Putamen (tissue), 1 donor: ENCODE measurements at regions not wholly inside any gene's neighbourhood (a gene's known extent, or its start where the extent isn't known, plus 50 kb on each side); places are given as distances from the start of the nearest gene placed in this dataset.
"Not testable (repeated sequence)": the region's sequence is repeated elsewhere in the genome, so short reads cannot be mapped to it uniquely, and the experiment has no call there.

Experiments used
- DNase-seq: peaks from one replicate; pipeline ENCODE4 v3.0.0-alpha.2; 2016; ENCODE audit warnings: low spot score

DNA sequence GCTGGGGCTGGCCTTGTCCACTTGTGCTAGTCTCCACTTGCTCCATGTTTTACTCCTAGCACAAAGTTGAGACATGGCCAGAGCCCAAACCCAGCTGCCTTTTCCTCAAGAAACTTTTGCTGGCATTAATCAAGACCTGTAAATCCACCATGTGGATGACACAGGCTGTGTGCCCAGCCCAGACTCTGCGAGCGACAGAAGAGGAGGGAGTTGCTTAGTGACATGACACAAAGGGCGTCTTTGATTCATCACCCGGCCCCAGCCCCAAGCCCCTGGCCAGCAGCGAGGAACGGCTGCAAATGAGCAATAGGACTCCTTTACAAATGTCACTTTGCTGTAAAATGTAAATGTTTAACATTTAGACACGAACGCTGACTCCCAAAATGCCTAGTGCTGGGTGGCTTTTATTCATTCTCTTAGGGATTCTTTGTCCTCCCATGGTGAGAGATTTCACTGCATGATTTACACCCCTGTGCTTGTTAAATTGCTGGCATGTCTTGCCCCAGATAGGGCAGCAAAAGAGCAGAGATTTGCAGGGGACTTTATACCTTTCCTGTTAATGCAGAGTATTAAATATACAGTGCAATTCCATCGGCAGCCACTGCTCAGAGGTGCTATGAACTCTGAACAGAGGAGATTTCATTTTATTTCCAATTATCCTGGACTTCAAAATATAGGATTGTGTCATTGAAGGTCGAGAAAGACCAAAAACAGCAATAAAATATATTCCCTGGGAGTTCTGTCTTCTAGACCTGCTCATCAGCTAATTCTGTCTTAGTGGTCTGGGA is 263.6 kb upstream of the NCAM1 start:
- peak; percentile 89 for DNase-seq

DNA sequence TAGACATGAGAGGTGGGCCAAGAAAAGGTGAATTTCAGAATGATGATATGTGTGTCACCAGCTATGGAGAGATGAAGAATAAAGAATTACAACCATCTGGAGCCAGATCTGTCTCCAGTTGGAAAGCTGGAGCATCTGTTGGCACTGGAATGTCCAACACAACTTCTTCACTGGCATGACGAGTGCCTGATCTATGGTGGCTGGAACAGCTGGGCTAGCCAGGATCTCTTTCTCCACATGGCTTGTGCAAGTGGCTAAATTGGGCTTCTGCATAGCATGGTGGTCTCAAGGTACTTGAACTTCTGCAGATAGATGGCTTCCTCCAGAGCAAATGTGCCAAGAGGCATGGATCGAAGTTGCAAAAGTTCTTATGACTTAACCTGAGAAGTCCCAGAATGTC is 256.1 kb upstream of the NCAM1 start:
- DNase-seq = no peak

DNA sequence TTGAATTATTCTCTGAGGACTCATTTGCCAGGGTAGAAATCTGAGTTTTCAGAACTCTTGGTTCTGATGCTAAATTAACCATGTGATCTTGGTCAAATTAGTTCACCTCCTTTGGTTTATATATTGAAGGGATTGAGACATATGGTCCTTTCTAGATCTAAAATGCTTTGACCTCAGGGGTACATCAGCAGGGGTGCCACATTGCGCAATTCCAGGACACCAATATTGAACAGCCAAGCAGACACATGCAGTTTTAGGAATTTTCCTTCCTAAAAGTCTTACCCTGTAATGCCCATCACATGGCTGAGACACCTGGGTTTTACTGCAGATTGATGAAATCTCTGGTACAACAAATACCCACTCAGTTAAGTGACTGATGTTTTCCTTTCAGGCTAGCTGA is 254.4 kb upstream of the NCAM1 start:
- DNase-seq = no peak

DNA sequence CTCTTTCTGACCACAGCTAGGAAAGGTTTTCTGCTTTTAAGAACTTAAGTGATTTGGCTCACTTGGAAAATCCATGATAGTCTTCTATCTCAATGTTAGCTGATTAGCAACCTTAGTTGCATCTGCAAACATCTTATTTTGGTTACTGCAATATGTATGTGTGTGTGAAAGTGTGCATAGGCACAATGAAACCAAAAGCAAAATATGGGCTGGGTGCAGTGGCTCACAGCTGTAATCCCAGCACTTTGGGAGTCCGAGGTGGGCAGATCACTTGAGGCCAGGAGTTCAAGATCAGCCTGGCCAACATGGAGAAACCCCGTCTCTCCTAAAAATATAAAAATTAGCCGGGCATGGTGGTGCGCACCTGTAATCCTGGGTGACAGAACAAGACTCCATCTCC is 246.9 kb upstream of the NCAM1 start:
- DNase-seq = not testable (repeated sequence)

DNA sequence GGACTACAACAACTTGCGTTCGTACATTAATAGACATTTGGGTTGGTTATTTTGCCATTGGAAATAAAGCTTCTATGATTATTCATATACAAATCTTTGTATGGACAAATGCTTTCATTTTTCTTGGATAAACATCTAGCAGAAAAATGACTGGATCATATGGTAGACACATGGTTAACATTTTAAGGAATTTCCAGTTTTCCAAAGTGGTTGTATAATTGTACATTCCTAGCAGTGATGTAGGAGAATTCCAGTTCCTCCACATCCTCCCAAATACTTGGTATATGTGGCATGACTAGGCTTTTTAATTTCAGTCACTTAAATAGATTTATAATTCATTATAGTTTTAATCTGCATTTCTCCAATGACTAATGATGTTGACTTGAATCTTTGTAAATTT is 246.2 kb upstream of the NCAM1 start:
- DNase-seq = no peak

DNA sequence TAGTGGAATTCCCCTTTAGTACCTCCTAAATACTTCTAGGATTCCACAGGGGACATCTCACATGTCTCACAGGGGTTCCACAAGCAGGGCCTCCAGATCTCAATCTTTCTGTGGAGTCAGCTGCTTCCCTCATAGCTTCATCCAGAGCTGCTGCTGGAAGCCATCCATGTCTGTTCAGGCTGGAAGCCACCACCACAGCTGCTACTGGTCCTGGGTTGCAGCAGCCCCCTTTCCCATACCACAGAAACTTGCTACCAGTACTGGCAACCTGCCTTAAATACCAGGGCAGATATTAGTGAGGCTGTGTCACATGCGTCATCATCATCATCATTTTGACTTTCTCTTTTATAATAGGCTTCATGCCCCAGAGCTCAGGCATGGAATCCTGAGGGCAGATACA is 242.7 kb upstream of the NCAM1 start:
- no peak for DNase-seq

DNA sequence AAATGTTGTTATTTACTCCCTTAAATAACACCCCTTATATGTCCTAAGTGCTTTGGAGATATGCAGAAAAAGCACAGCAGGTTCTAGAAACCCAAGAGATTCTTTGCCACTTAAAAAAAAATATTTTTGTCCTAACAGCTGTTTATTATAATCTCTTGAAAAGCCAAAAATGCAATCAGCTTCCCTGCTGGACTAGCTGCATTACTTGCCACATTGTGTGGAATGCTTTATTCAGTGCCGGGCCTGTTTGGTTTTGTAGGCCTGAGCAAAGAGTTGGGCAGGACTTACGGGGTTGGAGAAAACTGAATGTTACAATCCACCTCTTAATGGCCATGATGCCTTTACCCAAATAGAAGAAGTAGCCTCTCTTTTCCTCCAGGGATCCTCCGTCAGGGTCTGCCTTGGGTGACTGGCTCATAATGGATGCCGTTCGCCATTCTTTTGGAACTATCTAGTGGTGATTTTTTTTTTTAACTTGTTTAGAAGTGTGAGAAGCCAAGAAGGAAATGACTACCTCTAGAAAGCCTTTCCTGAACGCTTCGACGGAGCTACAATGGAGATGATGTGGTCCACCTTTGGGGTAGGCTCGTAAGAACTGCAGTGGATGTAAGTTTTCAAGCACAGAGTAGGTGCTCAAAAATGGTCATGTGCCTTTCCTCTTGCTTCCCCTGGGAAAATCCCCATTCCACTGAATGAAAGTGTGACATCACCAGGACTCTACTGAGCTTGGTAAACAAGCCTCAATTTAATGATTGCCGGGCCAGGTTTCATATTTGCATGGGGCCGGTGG is 241.3 kb upstream of the NCAM1 start:
- DNase-seq = no peak

DNA sequence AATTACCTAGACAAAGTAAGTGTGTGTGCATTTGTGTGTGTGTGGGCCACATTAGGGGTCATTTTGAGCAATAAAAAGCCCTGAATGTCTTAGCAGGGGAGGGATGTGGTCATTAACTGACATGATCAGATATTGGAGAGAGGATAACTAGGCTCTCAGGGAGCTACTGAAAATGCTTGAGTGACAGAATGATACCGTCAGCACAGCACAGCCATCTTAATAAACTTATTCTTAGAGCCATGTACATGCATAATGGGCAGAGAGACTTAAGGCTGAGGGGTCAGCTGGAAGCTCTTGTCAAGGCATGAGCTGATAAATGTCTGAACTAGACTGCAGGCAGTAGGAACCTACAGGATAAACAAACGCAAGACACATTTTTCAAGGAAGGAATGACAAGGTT is 239.1 kb upstream of the NCAM1 start:
- no peak for DNase-seq

DNA sequence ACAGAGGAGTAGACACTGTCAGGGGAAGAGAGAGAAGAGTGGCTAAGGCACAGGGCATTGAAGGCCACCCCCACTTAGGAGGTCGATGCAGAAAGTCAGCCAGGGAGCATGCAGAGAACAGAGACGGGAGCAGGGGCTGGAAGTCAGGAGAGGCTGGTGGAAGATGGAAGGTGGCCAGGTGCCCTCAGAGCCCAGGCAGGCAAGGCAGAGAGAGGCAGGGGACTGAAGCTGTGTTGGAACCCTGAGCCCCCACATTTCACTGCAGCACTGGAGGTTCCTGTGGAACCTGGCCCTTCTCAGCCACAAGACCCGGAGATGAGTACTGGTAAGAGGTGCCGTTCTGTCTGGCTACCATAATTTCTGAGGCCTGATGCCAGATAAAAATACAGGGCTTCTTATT is 238.3 kb upstream of the NCAM1 start:
- no peak for DNase-seq

DNA sequence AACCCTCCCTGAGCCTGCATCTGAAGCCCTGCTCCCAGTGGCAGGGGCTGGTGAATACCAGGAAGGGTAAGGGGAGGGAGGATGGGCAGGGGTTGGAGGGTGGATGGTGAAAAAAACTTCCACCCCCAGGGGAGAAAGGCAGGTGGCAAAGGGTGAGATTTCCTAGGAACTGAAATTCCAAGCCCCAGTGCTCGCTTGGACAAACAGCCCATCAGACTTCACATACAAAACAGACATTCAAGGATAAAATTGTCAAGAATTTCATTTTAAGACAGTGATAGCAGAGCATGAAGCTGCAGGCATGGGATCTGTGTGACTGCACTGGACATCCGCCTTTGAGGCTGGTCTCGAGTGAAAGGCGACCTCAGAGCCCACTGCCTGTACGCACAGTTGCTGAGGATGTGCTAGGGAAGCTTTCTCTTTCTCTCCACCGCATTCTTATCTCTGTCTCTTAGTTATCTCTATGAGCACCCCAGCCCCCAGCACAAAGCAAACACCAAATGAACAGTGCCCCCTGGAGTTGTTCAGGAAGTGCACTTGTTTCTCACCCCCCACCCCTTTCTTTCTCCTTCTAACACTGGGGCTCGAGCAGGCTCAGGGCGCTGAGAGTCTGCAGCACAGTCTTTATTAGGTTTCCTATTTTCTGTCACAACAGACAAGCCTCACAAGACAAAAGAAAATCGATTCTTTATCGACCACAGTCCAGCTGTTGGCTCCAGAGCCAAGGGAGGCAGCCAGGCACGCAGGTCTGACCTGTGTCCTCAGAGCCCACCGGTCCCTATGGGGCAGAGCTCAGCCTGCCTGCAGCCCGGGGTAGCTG is 237.3 kb upstream of the NCAM1 start:
- no peak for DNase-seq

DNA sequence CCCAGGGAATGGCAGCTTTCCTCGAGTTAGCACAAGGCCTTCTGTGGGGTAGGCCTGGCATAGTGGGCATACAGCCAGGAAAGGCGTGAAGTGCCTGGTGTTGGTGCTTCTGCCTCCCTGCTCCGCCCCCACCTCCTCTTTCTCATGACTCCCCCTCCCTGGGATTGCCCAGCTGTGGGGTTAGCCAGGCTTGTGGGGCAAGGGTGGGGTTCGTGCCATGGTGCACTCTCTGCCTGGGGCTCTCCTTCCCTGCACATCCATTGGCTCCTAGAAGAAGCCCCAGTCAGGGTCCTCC is 236.8 kb upstream of the NCAM1 start:
- no peak for DNase-seq

DNA sequence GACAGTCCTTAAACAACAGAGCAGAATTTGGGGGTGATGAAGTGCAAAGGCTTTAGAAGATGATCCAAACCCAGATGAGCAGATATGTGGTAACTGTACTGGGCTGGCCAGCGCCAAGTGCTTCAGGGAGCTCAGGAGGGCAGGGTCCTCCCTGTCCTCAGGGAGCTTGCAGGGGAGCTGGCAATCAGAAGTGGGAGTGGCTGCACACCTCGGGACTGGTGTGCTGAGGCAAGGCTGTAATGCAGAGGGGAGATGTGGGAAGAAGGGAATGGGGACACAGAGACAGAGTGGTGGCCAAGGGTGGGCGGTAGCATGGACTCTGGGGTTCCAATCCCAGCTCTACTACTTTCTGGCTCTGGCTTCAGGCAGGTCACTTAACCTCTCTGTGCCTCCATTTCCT is 235.6 kb upstream of the NCAM1 start:
- no peak for DNase-seq

DNA sequence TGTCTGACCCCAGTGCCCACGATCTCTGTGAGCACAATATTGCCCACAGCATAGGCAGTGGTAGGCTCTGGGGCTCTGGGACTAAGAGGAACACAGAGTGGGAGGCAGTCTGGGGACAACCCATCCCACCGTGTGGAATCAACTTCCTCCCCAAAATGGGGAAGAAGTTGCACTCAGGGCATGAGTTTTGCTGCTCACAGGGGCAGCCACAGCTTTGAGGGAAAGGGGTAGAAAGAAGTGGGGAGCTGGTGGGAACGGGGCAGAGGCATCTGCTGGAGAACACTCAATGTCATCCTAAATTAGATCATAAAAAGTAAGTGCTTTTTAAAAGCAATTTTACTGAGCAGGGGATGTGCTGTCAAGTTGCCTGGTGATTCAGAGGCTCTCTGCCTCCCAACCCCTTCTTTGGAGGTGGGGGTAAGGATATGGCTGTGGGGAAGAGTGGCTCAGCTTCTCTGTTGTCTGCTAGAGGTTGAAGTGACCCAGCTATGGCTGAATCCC is 233.8 kb upstream of the NCAM1 start:
- DNase-seq = no peak

DNA sequence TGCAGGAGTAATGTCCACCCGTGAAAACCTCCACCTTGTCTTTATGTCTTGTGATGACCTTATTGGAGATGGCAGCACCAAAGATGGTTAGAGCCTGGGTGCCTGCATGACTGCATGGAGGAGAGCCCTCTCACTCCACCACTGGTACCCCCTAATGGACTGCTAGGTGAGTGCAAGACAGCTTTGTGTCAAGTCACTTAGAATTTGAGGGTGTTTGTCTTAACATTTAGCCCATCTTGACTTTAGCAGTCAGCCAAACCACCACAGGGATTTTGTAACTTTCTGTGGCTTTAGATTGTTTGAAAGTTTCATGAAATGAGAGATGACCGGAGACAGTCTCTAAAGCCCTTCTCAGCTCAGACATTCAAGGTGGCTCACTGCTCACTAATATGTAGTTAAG is 232.9 kb upstream of the NCAM1 start:
- DNase-seq = no peak

DNA sequence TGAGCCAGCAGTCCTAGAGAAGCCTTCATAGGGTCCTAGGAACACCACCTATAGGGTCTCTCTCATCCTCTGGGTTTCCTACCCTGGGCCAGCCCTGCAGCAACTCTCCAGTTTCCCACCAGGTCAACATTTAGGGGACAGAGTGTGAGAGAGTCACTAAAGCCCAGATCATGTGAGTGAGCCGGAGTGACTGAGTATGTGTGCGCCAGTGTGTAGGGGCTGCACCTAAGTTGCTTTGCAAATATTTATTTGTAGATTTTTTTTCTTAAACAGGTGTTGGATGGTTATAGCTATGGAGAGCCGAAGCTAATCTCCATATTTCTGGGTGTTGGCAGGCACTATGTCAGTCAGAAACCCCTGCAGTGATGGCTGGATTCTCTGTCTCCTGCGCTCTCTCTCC is 232.5 kb upstream of the NCAM1 start:
- DNase-seq = no peak

DNA sequence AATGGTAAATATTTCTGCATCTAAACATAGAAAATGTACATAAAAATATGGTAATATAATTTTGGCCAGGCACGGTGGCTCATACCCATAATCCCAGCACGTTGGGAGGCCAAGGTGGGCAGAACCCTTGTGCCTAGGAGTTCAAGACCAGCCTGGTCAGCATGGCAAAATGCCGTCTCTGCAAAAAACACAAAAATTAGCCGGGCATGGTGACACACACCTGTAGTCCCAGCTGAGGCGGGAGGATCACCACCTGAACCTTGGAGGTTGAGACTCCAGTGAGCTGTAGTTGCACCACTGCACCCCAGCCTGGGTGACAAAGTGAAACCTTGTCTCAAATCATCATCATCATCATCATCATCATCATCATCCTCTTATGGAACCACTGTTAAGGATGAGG is 230.6 kb upstream of the NCAM1 start:
- no peak for DNase-seq

DNA sequence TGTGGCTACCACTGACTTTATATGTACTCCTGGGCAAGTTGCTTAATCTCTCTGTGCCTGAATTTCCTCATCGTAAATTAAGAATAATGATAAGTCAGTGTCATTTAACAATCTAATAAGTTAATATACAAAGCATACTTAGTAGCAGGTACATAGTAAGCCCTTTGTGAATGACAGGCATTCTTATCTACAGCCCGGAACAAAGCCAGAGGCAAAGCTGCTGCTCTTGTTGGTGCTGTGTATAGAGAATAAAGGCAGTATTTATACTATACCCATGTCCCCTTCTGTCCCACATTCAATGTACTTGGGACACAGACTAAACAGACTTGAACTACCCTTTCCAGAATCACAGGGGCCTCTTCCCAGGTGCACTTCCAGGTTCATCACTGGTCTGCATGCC is 229.7 kb upstream of the NCAM1 start:
- no peak for DNase-seq

DNA sequence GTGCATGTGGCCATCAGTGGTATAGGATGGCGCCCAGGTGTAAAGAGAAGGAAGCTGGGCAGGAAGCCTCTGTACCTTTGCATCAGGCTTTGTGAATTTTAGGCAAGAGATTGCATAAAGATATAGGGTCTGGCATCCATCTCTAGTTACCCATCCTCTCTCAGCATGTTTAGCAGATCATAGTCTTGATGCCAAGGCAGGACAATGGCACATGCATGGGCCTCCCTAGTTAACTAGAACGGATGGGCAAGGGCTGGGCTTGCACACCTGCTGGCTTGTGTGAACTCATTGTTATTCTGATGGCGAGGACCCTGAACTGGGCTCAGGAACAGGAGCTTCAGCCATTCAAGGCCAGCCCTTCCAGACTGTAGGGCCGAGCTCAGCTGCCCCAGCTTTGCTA is 229.2 kb upstream of the NCAM1 start:
- no peak for DNase-seq

DNA sequence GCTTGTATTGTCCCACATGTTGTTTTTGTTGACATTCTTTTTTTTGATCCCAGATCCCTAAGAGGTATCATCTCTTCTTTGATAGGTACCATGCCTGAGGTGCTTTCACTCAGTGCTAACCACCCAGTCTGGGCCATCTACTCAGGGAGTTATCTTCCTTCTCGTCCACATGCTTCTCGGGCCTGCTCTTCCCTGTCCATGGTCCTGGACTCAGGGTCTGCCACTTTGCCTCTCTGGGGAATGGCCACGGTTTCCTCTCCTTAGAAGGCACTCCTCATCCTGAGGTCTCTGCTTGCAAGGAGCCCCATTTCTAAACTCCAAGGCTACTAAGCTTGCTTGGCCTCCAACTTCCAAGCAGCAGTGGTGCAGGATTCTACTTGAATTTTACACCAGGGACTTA is 227.0 kb upstream of the NCAM1 start:
- no peak for DNase-seq

DNA sequence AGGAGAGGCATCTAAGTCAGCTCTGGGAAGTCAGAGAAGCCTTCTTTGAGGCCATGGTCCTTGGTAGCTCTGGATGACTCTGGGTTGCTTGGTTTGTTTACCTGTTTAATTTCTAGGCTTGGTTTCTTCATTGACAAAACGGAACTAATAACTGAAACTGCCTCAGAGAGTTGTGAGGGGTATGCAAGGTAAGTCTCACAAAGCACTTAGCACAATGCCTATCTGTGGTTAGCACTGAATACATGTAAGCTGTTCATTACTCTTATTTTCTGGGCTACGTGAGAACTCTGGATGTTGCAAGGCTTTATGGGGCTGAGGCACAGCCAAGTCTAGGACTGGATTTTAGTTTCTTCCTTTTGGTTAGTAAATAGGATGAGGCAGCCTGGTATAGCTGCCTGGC is 225.8 kb upstream of the NCAM1 start:
- no peak for DNase-seq

DNA sequence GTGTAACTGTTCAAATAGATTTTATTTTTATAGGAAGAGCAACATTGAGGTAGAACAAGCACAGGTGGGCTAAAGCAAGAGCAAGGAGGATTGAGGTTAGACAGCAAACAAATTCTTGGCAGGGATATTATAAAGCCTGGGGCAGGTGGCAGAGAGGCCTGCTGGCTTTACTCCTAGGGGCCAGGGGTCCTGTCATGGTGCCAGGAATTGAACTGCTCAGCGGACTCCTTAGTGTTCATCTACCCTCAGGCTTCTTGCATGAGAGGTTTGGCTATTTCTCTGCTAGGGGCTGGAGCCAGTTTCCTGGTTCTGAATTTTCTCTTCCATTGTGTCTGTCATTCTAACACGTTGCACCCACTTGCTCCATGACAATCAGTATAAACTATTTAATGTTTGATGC is 217.2 kb upstream of the NCAM1 start:
- no peak for DNase-seq

DNA sequence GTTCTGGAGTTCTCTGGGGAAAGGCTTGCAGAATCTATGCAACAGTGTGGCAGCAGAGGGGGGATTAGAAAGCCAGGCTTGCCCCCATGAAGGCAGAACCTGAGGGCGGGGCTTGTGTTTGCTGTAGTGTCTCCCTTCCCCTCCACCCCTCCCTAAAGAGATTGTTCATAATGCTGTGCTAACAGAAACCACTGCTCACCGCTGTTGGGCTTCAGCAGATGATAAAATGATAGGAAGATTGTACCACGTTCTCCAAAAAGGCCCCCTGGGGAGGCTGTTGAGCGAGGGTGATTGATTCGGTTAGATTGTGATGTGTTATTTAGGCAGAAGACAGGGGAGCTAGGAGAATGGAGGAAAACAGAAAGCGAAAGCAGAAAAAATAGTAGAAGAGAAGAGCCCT is 215.2 kb upstream of the NCAM1 start:
- no peak for DNase-seq

DNA sequence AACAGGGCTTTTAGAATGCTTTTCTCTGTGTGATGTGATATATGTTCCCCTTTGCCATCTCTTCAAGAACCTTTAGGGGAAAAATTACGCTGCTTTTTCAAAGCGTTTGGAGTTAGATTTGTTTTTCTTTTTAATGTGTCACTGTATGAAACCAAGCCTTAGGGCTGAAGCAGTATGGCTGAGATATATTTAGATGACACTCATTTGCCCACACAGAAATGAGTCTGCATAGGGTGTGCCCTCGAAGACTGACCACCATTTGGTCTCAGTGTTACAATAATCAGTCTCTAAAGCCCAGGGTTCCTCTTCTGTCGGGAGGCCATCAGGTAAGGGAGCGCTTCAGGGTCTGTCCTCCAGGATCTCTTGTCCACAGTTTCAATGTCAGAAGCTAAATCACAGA is 213.0 kb upstream of the NCAM1 start:
- no peak for DNase-seq
